ENCODE measurements at regions not wholly inside any gene's neighbourhood (a gene's known extent, or its start where the extent isn't known, plus 50 kb on each side); places are given as distances from the start of the nearest gene placed in this dataset.

GRCh38 chr10:118439824-118440223 lies 97.7 kb upstream of the FAM204A start:
- Histone ChIP-seq H3K27me3 (ENCODE audit: low read length) (no peaks in the 10 kb centered on the region), H4K20me1 (ENCODE audit: low read depth, low read length) (no peaks in the 10 kb centered on the region), H3K36me3 (ENCODE audit: low read length) (no peaks in the 10 kb centered on the region), H3K9ac (ENCODE audit: low read length) (no peak overlapping the region), H3K4me2 (ENCODE audit: low read depth, low read length, poor library complexity, severe bottlenecking) (no peak overlapping the region), H3K79me2 (ENCODE audit: insufficient read depth, low read length) (no peaks in the 10 kb centered on the region), H3K4me3 (ENCODE audit: insufficient read depth, low read length, poor library complexity, severe bottlenecking) (no peak overlapping the region), H3K9me2 (replicated peaks; ENCODE audit: insufficient read depth, low read length) (no peaks in the 10 kb centered on the region), H3F3A (ENCODE audit: insufficient read depth) (no peaks in the 10 kb centered on the region), H3K9me3 (ENCODE audit: insufficient read depth, low read length) (no peaks in the 10 kb centered on the region), H2AFZ (ENCODE audit: low read depth, low read length, severe bottlenecking) (no peak overlapping the region), H3K27ac (ENCODE audit: low read depth, low read length) (no peak overlapping the region)
- no peak for TF ChIP-seq EZH2phosphoT487 (conservative IDR thresholded peaks at IDR 0.05; ENCODE audit: low read length)
- TF ChIP-seq, protein P1, sequence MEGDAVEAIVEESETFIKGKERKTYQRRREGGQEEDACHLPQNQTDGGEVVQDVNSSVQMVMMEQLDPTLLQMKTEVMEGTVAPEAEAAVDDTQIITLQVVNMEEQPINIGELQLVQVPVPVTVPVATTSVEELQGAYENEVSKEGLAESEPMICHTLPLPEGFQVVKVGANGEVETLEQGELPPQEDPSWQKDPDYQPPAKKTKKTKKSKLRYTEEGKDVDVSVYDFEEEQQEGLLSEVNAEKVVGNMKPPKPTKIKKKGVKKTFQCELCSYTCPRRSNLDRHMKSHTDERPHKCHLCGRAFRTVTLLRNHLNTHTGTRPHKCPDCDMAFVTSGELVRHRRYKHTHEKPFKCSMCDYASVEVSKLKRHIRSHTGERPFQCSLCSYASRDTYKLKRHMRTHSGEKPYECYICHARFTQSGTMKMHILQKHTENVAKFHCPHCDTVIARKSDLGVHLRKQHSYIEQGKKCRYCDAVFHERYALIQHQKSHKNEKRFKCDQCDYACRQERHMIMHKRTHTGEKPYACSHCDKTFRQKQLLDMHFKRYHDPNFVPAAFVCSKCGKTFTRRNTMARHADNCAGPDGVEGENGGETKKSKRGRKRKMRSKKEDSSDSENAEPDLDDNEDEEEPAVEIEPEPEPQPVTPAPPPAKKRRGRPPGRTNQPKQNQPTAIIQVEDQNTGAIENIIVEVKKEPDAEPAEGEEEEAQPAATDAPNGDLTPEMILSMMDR (IDR thresholded peaks at IDR 0.05; ENCODE audit: insufficient read depth, low read length, poor library complexity, severe bottlenecking): no peak

DNA sequence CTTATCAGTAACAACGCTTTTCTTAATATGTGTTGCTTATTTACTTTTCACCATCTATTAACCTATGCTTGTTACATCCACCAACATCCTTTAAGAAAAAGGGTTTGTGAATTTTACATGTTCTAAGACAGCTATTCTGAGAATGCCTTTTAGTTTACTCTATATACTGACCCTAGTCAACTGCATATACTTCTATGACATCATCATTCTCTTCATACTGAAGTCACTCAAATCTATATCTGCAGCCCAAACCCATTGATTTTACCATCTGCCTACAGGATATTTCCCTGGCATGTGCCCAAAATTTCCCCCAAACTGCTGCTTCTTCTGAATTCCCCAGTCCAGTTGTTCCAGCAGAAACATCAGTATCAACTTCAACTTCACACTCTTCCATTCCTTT lies 94.6 kb upstream of the FAM204A start:
- H3K9me3 ChIP-seq (ENCODE audit: insufficient read depth, low read length): no peaks in the 10 kb centered on the region
- no peak overlapping the region for H3K27ac ChIP-seq (ENCODE audit: low read depth, low read length)
- no peaks in the 10 kb centered on the region for H3K79me2 ChIP-seq (ENCODE audit: insufficient read depth, low read length)
- no peaks in the 10 kb centered on the region for H3K9me2 ChIP-seq (replicated peaks; ENCODE audit: insufficient read depth, low read length)
- no peak overlapping the region for H3K4me2 ChIP-seq (ENCODE audit: low read depth, low read length, poor library complexity, severe bottlenecking)
- no peak overlapping the region for H3K4me3 ChIP-seq (ENCODE audit: insufficient read depth, low read length, poor library complexity, severe bottlenecking)
- H3K36me3 ChIP-seq (ENCODE audit: low read length): no peaks in the 10 kb centered on the region
- H4K20me1 ChIP-seq (ENCODE audit: low read depth, low read length): no peaks in the 10 kb centered on the region
- no peaks in the 10 kb centered on the region for H3K27me3 ChIP-seq (ENCODE audit: low read length)
- no peaks in the 10 kb centered on the region for H3F3A ChIP-seq (ENCODE audit: insufficient read depth)
- TF ChIP-seq, protein P1 (IDR thresholded peaks at IDR 0.05; ENCODE audit: insufficient read depth, low read length, poor library complexity, severe bottlenecking): no peak
- TF ChIP-seq EZH2phosphoT487 (conservative IDR thresholded peaks at IDR 0.05; ENCODE audit: low read length): no peak
- H3K9ac ChIP-seq (ENCODE audit: low read length): no peak overlapping the region
- no peak overlapping the region for H2AFZ ChIP-seq (ENCODE audit: low read depth, low read length, severe bottlenecking)

GRCh38 chr10:118430190-118430589 lies 88.1 kb upstream of the FAM204A start:
- no peaks in the 10 kb centered on the region for H3K9me3 ChIP-seq (ENCODE audit: insufficient read depth, low read length)
- no peak overlapping the region for H3K4me3 ChIP-seq (ENCODE audit: insufficient read depth, low read length, poor library complexity, severe bottlenecking)
- no peak overlapping the region for H3K9ac ChIP-seq (ENCODE audit: low read length)
- no peak for TF ChIP-seq EZH2phosphoT487 (conservative IDR thresholded peaks at IDR 0.05; ENCODE audit: low read length)
- TF ChIP-seq, protein P1 (IDR thresholded peaks at IDR 0.05; ENCODE audit: insufficient read depth, low read length, poor library complexity, severe bottlenecking): no peak
- H3K27me3 ChIP-seq (ENCODE audit: low read length): no peaks in the 10 kb centered on the region
- no peak overlapping the region for H3K27ac ChIP-seq (ENCODE audit: low read depth, low read length)
- no peaks in the 10 kb centered on the region for H3K9me2 ChIP-seq (replicated peaks; ENCODE audit: insufficient read depth, low read length)
- H3K4me2 ChIP-seq (ENCODE audit: low read depth, low read length, poor library complexity, severe bottlenecking): no peak overlapping the region
- no peaks in the 10 kb centered on the region for H3K79me2 ChIP-seq (ENCODE audit: insufficient read depth, low read length)
- no peak overlapping the region for H2AFZ ChIP-seq (ENCODE audit: low read depth, low read length, severe bottlenecking)
- no peaks in the 10 kb centered on the region for H3F3A ChIP-seq (ENCODE audit: insufficient read depth)
- H3K36me3 ChIP-seq (ENCODE audit: low read length): no peaks in the 10 kb centered on the region
- no peaks in the 10 kb centered on the region for H4K20me1 ChIP-seq (ENCODE audit: low read depth, low read length)
